Esophagus (tissue), 2 donors: ENCODE measurements at regions not wholly inside any gene's neighbourhood (a gene's known extent, or its start where the extent isn't known, plus 50 kb on each side); places are given as distances from the start of the nearest gene placed in this dataset.

ENCODE experiments used
- H3K27ac ChIP-seq, 2 donors: one replicate each; pipeline ENCODE4 v1.5.1; 2013; ENCODE audit warnings: low read depth in 2 of 2, mild to moderate bottlenecking in 2 of 2, inconsistent platforms in 1 of 2, low read length in 1 of 2, moderate library complexity in 1 of 2
- H3K27me3 ChIP-seq, 2 donors: one replicate each; pipeline ENCODE4 v1.6.1; 2013; ENCODE audit warnings: low read length in 2 of 2, control low read depth in 1 of 2, mild to moderate bottlenecking in 1 of 2; ENCODE audit not compliant: insufficient read depth in 2 of 2, control insufficient read depth in 1 of 2
- H3K36me3 ChIP-seq, 2 donors: one replicate each; pipeline ENCODE4 v1.6.1; 2013; ENCODE audit warnings: low read length in 1 of 2; ENCODE audit not compliant: control insufficient read depth in 2 of 2, insufficient read depth in 2 of 2
- H3K4me1 ChIP-seq, 2 donors: one replicate each; pipeline ENCODE4 v1.6.1; 2013; ENCODE audit warnings: low read length in 1 of 2; ENCODE audit not compliant: control insufficient read depth in 2 of 2, insufficient read depth in 2 of 2
- H3K4me3 ChIP-seq, 2 donors: one replicate each; pipeline ENCODE4 v1.5.1; 2013; ENCODE audit warnings: low read length in 2 of 2, mild to moderate bottlenecking in 2 of 2, low read depth in 1 of 2, moderate library complexity in 1 of 2
- H3K9me3 ChIP-seq, 2 donors: one replicate each; pipeline ENCODE4 v1.6.1; 2013; ENCODE audit warnings: mild to moderate bottlenecking in 2 of 2, low read depth in 1 of 2, low read length in 1 of 2, moderate library complexity in 1 of 2; ENCODE audit not compliant: control insufficient read depth in 2 of 2, insufficient read depth in 1 of 2
- WGBS, 2 donors: extraction: QIAGEN DNeasy Blood & Tissue Kit; methylation state at CpG; one replicate each; pipeline ENCODE4 v1.1.7; 2013; 5-methylcytosine and 5-hydroxymethylcytosine counted together
- donor health status: healthy with polysubstance abuse.
- donor health status: Bipolar disorder and iron deficiency.

DNA sequence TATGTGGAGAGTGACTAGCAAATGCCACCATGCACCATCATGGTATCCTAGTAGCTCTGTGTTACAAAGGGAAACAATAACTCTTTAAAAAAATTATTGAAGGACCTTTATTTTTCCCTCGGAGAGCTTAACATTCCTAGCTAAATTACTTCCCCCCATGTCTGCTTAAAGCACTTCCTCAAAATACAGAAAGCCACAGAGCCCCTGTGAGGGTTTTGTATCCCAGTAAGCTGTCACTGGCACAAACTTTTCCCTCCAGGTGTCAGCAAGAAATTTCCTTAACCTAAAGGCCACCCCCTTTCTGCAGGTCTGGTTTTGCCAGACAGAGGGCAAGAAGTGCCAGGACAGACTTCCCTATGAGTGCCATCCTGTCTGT is 340.0 kb upstream of the PRDM1 start:
- WGBS, 2 donors, result 38 to 39% methylated on average over 1 of the region's 1 CpG
- Histone ChIP-seq H3K4me3 (no peak overlapping the region), H3K27ac (no peak overlapping the region), H3K36me3 (no peaks in the 10 kb centered on the region), H3K9me3 (no peaks in the 10 kb centered on the region), H3K27me3 (no peaks in the 10 kb centered on the region), H3K4me1 (no peaks in the 10 kb centered on the region)

DNA sequence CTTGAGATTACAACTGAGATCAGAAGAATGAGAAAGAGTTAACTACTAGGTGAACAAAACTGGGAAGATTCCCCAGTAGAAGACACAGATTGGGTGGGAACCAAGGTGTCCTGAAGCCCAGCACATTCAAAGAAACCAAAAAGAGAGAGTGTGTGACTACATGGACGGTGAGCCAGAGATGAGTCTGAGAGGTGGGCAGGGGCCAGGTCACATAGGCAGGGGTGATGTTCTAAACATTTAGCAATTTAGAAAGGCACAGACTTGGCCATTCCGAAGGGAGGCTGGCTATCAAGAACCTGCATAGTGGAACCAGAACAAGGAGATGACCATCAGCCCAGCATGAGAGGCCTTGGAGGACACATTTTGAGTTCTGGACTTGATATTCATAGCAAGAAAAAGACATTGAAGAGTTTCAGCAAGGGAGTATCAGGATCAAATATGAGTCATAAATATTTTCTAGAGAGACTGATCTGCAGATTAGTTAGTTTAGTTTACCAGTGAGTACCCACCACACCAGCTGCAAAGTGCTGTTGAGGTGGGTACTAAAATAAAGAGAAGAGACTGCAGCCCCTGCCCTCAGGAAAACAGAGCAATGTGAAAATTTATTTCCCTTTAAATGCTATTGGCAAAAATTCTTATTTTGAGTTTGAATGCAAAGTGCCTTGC is 340.5 kb upstream of the PRDM1 start:
- no peaks in the 10 kb centered on the region for H3K4me1 ChIP-seq
- no peaks in the 10 kb centered on the region for H3K9me3 ChIP-seq
- H3K27ac ChIP-seq, result no peak overlapping the region
- WGBS, 2 donors, result 83 to 88% methylated on average over 2 of the region's 2 CpGs
- H3K4me3 ChIP-seq, result no peak overlapping the region
- H3K27me3 ChIP-seq, result no peaks in the 10 kb centered on the region
- no peaks in the 10 kb centered on the region for H3K36me3 ChIP-seq

DNA sequence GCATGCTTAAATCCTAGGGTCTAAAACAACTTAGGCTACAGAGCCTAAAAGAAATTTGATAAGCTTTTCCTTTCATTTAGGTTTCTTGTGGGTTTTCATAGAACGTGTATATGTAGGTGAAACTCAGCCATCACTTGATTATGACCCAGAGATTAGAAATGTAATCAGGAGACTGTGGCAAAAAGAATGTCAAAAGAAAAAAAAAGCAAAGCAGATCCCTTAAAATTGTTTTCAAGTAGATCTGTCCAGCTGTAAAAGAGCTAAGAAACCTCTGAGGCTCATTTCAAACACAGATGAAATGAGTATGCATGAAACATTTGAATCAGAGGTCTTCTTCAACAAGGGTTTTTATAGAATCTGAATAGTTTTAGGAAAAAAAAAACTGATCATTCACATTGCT is 341.3 kb upstream of the PRDM1 start:
- no peaks in the 10 kb centered on the region for H3K27me3 ChIP-seq
- H3K4me3 ChIP-seq, result no peak overlapping the region
- H3K36me3 ChIP-seq, result no peaks in the 10 kb centered on the region
- H3K27ac ChIP-seq, result no peak overlapping the region
- WGBS, 2 donors, result 71 to 81% methylated on average over 1 of the region's 1 CpG
- H3K9me3 ChIP-seq, result no peaks in the 10 kb centered on the region
- H3K4me1 ChIP-seq, result no peaks in the 10 kb centered on the region

DNA sequence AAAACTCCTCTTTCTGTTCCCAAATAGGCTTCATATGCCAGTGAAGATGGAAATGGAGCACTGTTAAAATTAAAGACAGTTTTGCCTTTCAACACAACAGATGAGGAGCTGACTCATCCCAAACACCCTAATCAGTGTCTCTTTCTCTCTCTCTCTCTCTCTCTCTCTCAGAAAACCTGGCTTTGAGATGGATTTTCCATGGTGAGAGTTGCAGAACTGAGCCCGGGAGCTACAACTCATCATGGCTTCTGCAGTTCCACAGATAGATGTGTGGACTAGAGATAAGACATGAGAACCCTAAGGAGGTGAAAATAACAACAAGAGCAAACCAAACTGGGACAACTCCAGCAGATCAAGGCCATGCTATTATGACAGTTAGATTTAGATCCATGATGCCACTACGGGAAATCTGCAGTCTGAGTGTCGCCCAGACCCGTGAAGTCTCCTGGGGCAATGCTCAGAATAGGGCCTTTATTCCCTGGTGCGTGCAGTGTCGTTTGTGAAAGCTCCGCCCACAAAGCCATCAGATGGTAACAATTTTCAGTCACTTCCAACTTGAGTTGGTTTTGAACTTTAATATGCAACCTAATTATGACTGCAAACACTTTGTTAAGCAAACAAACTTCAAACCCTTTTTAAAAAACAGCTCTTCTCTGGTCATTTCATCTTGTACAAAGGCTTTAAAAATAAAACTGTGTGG is 338.2 kb upstream of the PREP start:
- 73 to 75% methylated on average over 7 of the region's 7 CpGs for WGBS, 2 donors
- Histone ChIP-seq H3K27me3 (no peaks in the 10 kb centered on the region), H3K4me1 (no peaks in the 10 kb centered on the region), H3K36me3 (no peaks in the 10 kb centered on the region), H3K27ac (no peak overlapping the region), H3K4me3 (no peak overlapping the region), H3K9me3 (no peaks in the 10 kb centered on the region)

DNA sequence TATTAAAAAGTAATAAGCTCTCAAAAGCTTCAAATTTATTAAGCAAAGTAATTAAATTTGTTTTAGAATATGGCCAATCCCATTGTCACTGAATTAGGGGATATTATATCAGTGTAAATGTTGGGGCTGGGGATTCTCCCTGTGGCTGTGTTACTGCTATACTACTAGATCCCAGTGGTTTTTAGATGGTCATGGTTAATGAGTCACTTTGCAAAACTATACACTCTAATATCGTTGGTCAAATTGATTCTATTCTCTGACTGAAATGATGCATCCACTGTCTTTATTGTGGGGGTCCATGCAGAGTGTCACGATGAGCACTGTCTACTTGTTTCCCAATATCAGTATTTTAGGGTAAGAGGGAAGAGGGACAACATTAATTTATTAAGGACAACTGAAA is 336.9 kb upstream of the PREP start:
- Histone ChIP-seq H3K4me1 (no peaks in the 10 kb centered on the region), H3K4me3 (no peak overlapping the region), H3K9me3 (no peaks in the 10 kb centered on the region), H3K27me3 (no peaks in the 10 kb centered on the region), H3K27ac (no peak overlapping the region), H3K36me3 (no peaks in the 10 kb centered on the region)
- 72 to 84% methylated on average over 2 of the region's 2 CpGs for WGBS, 2 donors

DNA sequence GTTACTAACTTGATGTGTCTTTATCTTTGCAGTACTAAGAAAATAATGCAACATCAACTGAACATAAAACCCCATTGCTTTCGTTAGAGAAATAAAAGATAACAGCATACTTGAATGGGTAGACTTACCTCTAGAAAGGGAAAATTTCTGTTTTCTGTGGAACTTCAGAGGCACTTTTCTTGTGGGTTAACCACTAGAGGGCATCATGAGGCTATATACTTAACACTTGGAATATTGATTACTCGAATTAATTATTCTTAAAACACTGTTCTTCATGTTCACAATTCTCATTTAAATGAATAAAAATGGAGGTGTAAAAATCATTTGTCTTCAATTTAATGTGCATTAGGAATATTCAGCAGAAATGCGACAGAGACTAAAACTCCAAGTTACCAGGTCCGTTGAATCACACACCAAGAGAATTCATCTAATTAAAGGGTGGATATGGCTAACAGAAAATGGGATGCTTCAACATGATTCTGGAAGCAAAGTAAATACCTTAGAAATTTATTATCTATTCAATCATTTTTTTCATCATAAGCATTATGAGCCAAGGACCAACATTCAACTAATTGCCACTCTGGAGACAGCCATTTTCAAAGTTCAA is 330.8 kb upstream of the PREP start:
- Histone ChIP-seq H3K9me3 (no peaks in the 10 kb centered on the region), H3K4me1 (no peaks in the 10 kb centered on the region), H3K4me3 (no peak overlapping the region), H3K27ac (no peak overlapping the region), H3K36me3 (no peaks in the 10 kb centered on the region), H3K27me3 (no peaks in the 10 kb centered on the region)
- 60 to 65% methylated on average over 4 of the region's 4 CpGs for WGBS, 2 donors

DNA sequence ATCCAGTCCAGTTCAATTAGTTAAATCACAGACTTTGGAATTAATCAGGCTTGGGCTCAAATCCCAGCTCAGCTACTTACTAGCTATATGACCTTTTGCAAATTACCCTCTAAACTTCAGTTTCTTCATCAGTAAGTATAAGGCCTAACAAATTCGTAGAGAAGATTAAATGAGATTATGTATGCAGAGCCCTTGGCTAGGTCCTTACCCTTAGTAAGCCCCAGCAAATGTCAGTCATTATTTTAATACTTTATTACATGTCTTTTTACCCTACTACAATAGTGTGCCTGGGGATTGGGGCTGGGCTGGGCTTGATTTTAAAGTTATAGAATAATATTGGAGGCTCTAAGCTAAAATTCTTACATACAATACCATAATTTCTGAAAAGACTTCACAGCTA is 326.1 kb upstream of the PREP start:
- no peaks in the 10 kb centered on the region for H3K36me3 ChIP-seq
- H3K27me3 ChIP-seq, result no peaks in the 10 kb centered on the region
- WGBS, 2 donors, result 37 to 47% methylated on average over 1 of the region's 1 CpG
- no peak overlapping the region for H3K4me3 ChIP-seq
- H3K4me1 ChIP-seq, result no peaks in the 10 kb centered on the region
- no peaks in the 10 kb centered on the region for H3K9me3 ChIP-seq
- H3K27ac ChIP-seq, result no peak overlapping the region

DNA sequence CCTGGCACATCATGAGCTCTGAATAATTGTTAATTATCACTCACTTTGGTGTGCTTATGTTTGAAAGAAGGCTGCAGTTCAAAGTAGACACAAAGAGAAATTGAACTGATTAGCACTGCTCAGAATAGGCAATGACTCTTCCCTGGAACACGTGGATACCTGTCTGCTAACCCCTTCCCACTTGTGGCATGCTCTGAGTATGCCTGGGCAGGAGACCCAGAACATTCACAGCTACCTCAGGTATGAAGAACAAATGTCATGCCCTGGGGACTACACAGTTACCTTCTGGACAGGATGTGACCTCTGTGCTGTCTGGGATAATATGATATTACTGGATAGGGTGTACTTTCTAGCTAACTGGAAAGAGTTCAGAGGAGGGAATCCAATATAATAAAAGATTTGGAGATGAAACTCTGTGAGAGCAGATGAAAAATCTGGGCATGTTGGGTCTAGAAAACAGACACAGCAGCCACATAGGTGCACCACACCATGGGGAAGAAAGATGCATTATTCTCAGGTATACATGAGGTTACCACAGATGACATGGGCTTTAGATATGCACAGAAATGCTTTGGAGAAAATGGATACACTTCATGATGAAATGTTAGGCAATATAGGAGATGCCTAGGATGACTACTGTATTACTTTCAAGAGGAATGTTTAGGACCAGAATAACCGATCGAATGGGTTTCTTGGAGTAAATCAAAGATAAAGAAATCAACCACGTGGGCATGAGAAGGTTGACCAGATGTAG is 324.2 kb upstream of the PREP start:
- H3K36me3 ChIP-seq, result no peaks in the 10 kb centered on the region
- no peak overlapping the region for H3K4me3 ChIP-seq
- H3K27me3 ChIP-seq, result no peaks in the 10 kb centered on the region
- H3K27ac ChIP-seq, result no peak overlapping the region
- H3K9me3 ChIP-seq, result no peaks in the 10 kb centered on the region
- WGBS, 2 donors, result 72 to 78% methylated on average over 4 of the region's 4 CpGs
- no peaks in the 10 kb centered on the region for H3K4me1 ChIP-seq

DNA sequence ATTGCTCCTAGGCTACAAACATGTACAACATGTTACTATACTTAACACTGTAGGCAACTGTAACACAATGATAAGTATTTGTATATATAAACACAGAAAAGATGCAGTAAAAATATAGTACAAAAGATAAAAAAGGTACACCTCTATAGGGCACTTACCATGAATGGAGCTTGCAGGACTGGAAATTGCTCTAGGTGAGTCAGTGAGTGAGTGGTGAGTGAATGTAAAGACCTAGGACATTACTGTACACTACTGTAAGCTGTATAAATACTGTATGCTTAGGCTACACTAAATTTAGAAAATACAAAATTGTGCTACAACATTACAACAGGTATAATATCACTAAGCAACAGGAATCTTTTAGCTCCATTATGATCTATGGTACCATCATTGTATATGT is 312.0 kb upstream of the PREP start:
- H3K4me3 ChIP-seq, result no peak overlapping the region
- no peaks in the 10 kb centered on the region for H3K36me3 ChIP-seq
- H3K27ac ChIP-seq, result no peak overlapping the region
- H3K27me3 ChIP-seq, result no peaks in the 10 kb centered on the region
- no peaks in the 10 kb centered on the region for H3K4me1 ChIP-seq
- H3K9me3 ChIP-seq, result no peaks in the 10 kb centered on the region
